ENCODE measurements at regions not wholly inside any gene's neighbourhood (a gene's known extent, or its start where the extent isn't known, plus 50 kb on each side); places are given as distances from the start of the nearest gene placed in this dataset.

DNA sequence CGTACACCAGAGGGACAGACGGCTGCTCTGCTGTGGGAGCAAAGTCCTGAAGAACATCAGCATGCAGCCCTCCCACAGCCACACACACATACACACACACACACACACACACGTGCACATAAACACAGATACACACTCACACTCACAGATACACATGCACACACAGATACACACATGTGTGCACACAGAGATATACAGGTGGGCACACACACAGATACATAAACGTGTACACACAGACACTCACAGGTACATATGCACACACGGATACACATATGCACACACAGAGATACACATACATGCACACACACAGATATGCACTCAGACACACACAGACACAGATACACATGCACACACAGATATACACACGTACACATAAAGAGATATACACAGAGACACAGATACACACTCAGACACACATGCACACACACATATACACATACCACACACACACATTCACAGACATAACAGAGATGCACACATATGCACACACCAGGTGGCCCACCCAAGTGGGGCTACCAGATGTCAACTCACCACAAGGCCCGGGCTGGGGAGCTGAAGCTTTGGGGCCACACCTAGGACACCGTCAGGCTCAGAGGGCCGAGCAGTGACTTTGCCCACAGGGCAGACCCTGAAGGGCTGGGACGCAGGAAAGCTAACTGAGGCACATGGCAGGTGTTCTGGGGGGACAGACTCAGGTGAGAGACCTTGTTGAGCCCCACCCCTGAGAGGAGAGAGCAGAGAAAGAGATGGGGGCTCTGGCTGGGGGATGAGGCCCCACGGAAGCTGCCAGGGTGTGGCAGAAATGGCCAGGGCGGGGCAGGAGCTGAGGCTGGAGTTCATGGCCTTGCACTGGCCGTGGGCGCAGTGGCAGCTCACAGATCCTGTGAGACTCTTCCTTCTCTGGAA, 148.6 kb upstream of the PPP1R26 start:
- TF ChIP-seq, protein P1, sequence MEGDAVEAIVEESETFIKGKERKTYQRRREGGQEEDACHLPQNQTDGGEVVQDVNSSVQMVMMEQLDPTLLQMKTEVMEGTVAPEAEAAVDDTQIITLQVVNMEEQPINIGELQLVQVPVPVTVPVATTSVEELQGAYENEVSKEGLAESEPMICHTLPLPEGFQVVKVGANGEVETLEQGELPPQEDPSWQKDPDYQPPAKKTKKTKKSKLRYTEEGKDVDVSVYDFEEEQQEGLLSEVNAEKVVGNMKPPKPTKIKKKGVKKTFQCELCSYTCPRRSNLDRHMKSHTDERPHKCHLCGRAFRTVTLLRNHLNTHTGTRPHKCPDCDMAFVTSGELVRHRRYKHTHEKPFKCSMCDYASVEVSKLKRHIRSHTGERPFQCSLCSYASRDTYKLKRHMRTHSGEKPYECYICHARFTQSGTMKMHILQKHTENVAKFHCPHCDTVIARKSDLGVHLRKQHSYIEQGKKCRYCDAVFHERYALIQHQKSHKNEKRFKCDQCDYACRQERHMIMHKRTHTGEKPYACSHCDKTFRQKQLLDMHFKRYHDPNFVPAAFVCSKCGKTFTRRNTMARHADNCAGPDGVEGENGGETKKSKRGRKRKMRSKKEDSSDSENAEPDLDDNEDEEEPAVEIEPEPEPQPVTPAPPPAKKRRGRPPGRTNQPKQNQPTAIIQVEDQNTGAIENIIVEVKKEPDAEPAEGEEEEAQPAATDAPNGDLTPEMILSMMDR (IDR thresholded peaks at IDR 0.05) = no peak
- no peak for TF ChIP-seq FOXS1 (CRISPR knock-in tag; IDR thresholded peaks at IDR 0.05)
- TF ChIP-seq, protein P2, sequence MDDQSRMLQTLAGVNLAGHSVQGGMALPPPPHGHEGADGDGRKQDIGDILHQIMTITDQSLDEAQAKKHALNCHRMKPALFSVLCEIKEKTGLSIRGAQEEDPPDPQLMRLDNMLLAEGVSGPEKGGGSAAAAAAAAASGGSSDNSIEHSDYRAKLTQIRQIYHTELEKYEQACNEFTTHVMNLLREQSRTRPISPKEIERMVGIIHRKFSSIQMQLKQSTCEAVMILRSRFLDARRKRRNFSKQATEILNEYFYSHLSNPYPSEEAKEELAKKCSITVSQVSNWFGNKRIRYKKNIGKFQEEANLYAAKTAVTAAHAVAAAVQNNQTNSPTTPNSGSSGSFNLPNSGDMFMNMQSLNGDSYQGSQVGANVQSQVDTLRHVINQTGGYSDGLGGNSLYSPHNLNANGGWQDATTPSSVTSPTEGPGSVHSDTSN (IDR thresholded peaks at IDR 0.05) = no peak
- TF ChIP-seq CHD2 (IDR thresholded peaks at IDR 0.05; ENCODE audit: low read length, partially characterized antibody) = no peak
- no peak for TF ChIP-seq CEBPB (IDR thresholded peaks at IDR 0.05)
- TF ChIP-seq, protein P3, sequence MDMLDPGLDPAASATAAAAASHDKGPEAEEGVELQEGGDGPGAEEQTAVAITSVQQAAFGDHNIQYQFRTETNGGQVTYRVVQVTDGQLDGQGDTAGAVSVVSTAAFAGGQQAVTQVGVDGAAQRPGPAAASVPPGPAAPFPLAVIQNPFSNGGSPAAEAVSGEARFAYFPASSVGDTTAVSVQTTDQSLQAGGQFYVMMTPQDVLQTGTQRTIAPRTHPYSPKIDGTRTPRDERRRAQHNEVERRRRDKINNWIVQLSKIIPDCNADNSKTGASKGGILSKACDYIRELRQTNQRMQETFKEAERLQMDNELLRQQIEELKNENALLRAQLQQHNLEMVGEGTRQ (IDR thresholded peaks at IDR 0.05) = no peak
- no peak for TF ChIP-seq EP300 (IDR thresholded peaks at IDR 0.05)
- no peak for TF ChIP-seq MAZ (IDR thresholded peaks at IDR 0.05; ENCODE audit: borderline replicate concordance, low read depth, low read length)
- TF ChIP-seq POLR2A (IDR thresholded peaks at IDR 0.05; ENCODE audit: low read length) = no peak
- no peak for TF ChIP-seq JUNB (IDR thresholded peaks at IDR 0.05)

Measured in A549 (cell line).